H54 (cell line): ENCODE measurements at regions not wholly inside any gene's neighbourhood (a gene's known extent, or its start where the extent isn't known, plus 50 kb on each side); places are given as distances from the start of the nearest gene placed in this dataset.

Experiments used
- DNase-seq: peaks from one replicate; pipeline ENCODE4 v3.0.0; 2011; ENCODE audit warnings: low spot score, mixed read lengths; ENCODE audit not compliant: insufficient read length
- FAIRE-seq: peaks from 3 replicates; lab custom pipeline; 2011; peaks lifted over from hg19 to GRCh38; lab: Jason Lieb, UNC
- POLR2A ChIP-seq: IDR thresholded peaks from 2 replicates; pipeline ENCODE4 v1.6.1; 2011; ENCODE audit warnings: low read depth, mild to moderate bottlenecking, low read length

GRCh38 chr18:2400701-2401196 is 170.6 kb downstream of the METTL4 start:
- no peak for FAIRE-seq
- TF ChIP-seq POLR2A: no peak
- DNase-seq: no peak

- no peak for DNase-seq
- no peak for FAIRE-seq
- TF ChIP-seq POLR2A: no peak
Measured at GRCh38 chr18:2402084-2402483, 169.2 kb downstream of the METTL4 start.

GRCh38 chr18:2406544-2406943 is 164.8 kb downstream of the METTL4 start:
- no peak for TF ChIP-seq POLR2A
- no peak for DNase-seq
- FAIRE-seq: no peak

- TF ChIP-seq POLR2A: no peak
- FAIRE-seq (no peak), DNase-seq (no peak)
Measured at GRCh38 chr18:2407961-2408360, 163.3 kb downstream of the METTL4 start.

GRCh38 chr18:2409906-2410305 is 161.4 kb downstream of the METTL4 start:
- TF ChIP-seq POLR2A: no peak
- DNase-seq (no peak), FAIRE-seq (no peak)

GRCh38 chr18:2410688-2411087 is 160.6 kb downstream of the METTL4 start:
- DNase-seq: no peak

GRCh38 chr18:2411381-2411960 is 159.8 kb downstream of the METTL4 start:
- peak; percentile 95 for FAIRE-seq
- no peak for TF ChIP-seq POLR2A
- DNase-seq: peak; percentile 13

More at GRCh38 chr18:2410688-2411087, 160.6 kb downstream of the METTL4 start:
- FAIRE-seq: no peak
- TF ChIP-seq POLR2A: no peak

GRCh38 chr18:2412281-2412680 is 159.0 kb downstream of the METTL4 start:
- TF ChIP-seq POLR2A: no peak
- FAIRE-seq (peak; percentile 6), DNase-seq (no peak)

- no peak for FAIRE-seq
- no peak for DNase-seq
- no peak for TF ChIP-seq POLR2A
Measured at GRCh38 chr18:2412996-2413751, 158.1 kb downstream of the METTL4 start.

- TF ChIP-seq POLR2A: no peak
- DNase-seq (no peak), FAIRE-seq (no peak)
Measured at GRCh38 chr18:2414235-2414634, 157.1 kb downstream of the METTL4 start.

- DNase-seq (no peak), FAIRE-seq (no peak)
- TF ChIP-seq POLR2A: no peak
Measured at GRCh38 chr18:2415656-2416055, 155.6 kb downstream of the METTL4 start.

GRCh38 chr18:2417861-2418610 is 153.3 kb downstream of the METTL4 start:
- TF ChIP-seq POLR2A: no peak
- FAIRE-seq: no peak
- DNase-seq: no peak

GRCh38 chr18:2420367-2420766 is 150.9 kb downstream of the METTL4 start:
- no peak for TF ChIP-seq POLR2A
- DNase-seq: no peak
- no peak for FAIRE-seq

GRCh38 chr18:2423761-2424160 is 147.5 kb downstream of the METTL4 start:
- FAIRE-seq: no peak

GRCh38 chr18:2424420-2424819 is 146.9 kb downstream of the METTL4 start:
- FAIRE-seq (no peak), DNase-seq (no peak)
- TF ChIP-seq POLR2A: no peak

More at GRCh38 chr18:2423761-2424160, 147.5 kb downstream of the METTL4 start:
- no peak for TF ChIP-seq POLR2A
- DNase-seq: no peak
